B cell (primary cell): ENCODE measurements at regions not wholly inside any gene's neighbourhood (a gene's known extent, or its start where the extent isn't known, plus 50 kb on each side); places are given as distances from the start of the nearest gene placed in this dataset.

ENCODE experiments used
- ATAC-seq: fragments of 200-7000 bp; cut with Tn5 transposase; one replicate; pipeline ENCODE4 v1.10.0; 2021; ENCODE audit warnings: low read depth, mild to moderate bottlenecking, moderate number of reproducible peaks, moderate library complexity
- CTCF ChIA-PET: fragments of 350-600 bp; sonication (Branson Sonifier 250); formaldehyde crosslinking; loops from one replicate; lab custom pipeline; 2021; ENCODE audit warnings: antibody characterized with exemption, inconsistent platforms; lab: Charles Lee
- POLR2A ChIA-PET: fragments of 350-600 bp; sonication (Branson Sonifier 250); formaldehyde crosslinking; loops from one replicate; lab custom pipeline; 2021; ENCODE audit warnings: antibody characterized with exemption; lab: Charles Lee
- DNase-seq: peaks from one replicate; pipeline ENCODE4 v3.0.0; 2013
- H2AFZ ChIP-seq: 2 replicates; pipeline ENCODE4 v1.6.1; 2012; ENCODE audit warnings: mild to moderate bottlenecking, low read depth, low read length; ENCODE audit not compliant: insufficient read depth, poor library complexity, severe bottlenecking
- H3K27ac ChIP-seq, 2 donors: 1 replicate in 1 of 2; 2 replicates in 1 of 2; pipeline ENCODE4 v1.5.1; 2012 to 2013; ENCODE audit warnings: low read length in 2 of 2, mild to moderate bottlenecking in 2 of 2, moderate library complexity in 1 of 2
- H3K27me3 ChIP-seq, 4 experiments: fragments of 200-600 bp in 1 of 4; sonication (generic) in 1 of 4; replicated peaks in 1 of 4; 1 replicate in 2 of 4; 2 replicates in 2 of 4; pipeline versions ENCODE4 v1.6.1 to v1.7.0; 2013 to 2016; ENCODE audit warnings: low read length in 3 of 4, mild to moderate bottlenecking in 2 of 4, mixed read lengths in 1 of 4, moderate library complexity in 1 of 4; ENCODE audit not compliant: insufficient read depth in 4 of 4, control insufficient read depth in 3 of 4; ENCODE audit errors: control extremely low read depth in 1 of 4
- H3K36me3 ChIP-seq, 2 experiments: replicated peaks in 1 of 2; 1 replicate in 1 of 2; 2 replicates in 1 of 2; pipeline versions ENCODE4 v1.6.1 to v1.7.1; 2013; ENCODE audit warnings: low read length in 1 of 2; ENCODE audit not compliant: insufficient read depth in 2 of 2, control insufficient read depth in 1 of 2; ENCODE audit errors: control extremely low read depth in 1 of 2, extremely low read depth in 1 of 2
- H3K4me1 ChIP-seq, 2 donors: fragments of 200-600 bp in 1 of 2; sonication (generic) in 1 of 2; 1 replicate in 1 of 2; 2 replicates in 1 of 2; pipeline versions ENCODE4 v1.5.1 to v1.6.1; 2013 to 2017; ENCODE audit warnings: low read length in 2 of 2; ENCODE audit not compliant: control insufficient read depth in 2 of 2, insufficient read depth in 2 of 2
- H3K4me2 ChIP-seq: replicated peaks from 2 replicates; pipeline ENCODE3; 2012; ENCODE audit warnings: mild to moderate bottlenecking, low read depth, low read length; ENCODE audit not compliant: poor library complexity, severe bottlenecking
- H3K4me3 ChIP-seq, 5 experiments: fragments of 200-600 bp in 1 of 5; sonication (generic) in 1 of 5; 1 replicate in 3 of 5; 2 replicates in 2 of 5; pipeline versions ENCODE4 v1.5.1 to v1.7.0; 2011 to 2016; ENCODE audit warnings: low read length in 4 of 5, mild to moderate bottlenecking in 4 of 5, low read depth in 2 of 5, control low read depth in 1 of 5, moderate library complexity in 1 of 5; ENCODE audit not compliant: insufficient read depth in 1 of 5; ENCODE audit errors: control extremely low read depth in 1 of 5, extremely low read depth in 1 of 5
- H3K79me2 ChIP-seq: fragments of 200-600 bp; sonication (generic); one replicate; pipeline ENCODE4 v1.6.0; 2016; ENCODE audit warnings: low read length; ENCODE audit not compliant: control insufficient read depth, insufficient read depth
- H3K9ac ChIP-seq: fragments of 200-600 bp; sonication (generic); 2 replicates; pipeline ENCODE4 v1.6.1; 2017; ENCODE audit warnings: mild to moderate bottlenecking, low read length, moderate library complexity
- H3K9me3 ChIP-seq, 3 donors: one replicate each; pipeline versions ENCODE4 v1.6.1 to v1.7.1; 2013; ENCODE audit warnings: low read length in 2 of 3; ENCODE audit not compliant: control insufficient read depth in 2 of 3, insufficient read depth in 1 of 3; ENCODE audit errors: control extremely low read depth in 1 of 3
- H4K20me1 ChIP-seq: 2 replicates; pipeline ENCODE4 v1.6.0; 2012; ENCODE audit warnings: mild to moderate bottlenecking, low read length; ENCODE audit not compliant: insufficient read depth, control insufficient read depth, poor library complexity, severe bottlenecking
- H3K27ac Mint-ChIP-seq: one replicate; pipeline ENCODE4 v1.8.0; 2021; ENCODE audit warnings: mixed read lengths
- H3K27me3 Mint-ChIP-seq: one replicate; pipeline ENCODE4 v1.8.0; 2021; ENCODE audit warnings: mixed read lengths
- H3K4me1 Mint-ChIP-seq: one replicate; pipeline ENCODE4 v1.8.0; 2021; ENCODE audit warnings: mixed read lengths
- H3K4me3 Mint-ChIP-seq: one replicate; pipeline ENCODE4 v1.8.0; 2021; ENCODE audit warnings: mixed read lengths
- H3K9me3 Mint-ChIP-seq: one replicate; pipeline ENCODE4 v1.8.0; 2022; ENCODE audit warnings: mixed read lengths; ENCODE audit not compliant: insufficient read depth
- EZH2 ChIP-seq: IDR thresholded peaks from 2 replicates; pipeline ENCODE4 v1.6.1; 2012; ENCODE audit warnings: borderline replicate concordance, low read depth, mild to moderate bottlenecking, moderate library complexity, low read length; ENCODE audit not compliant: insufficient read depth, poor library complexity, severe bottlenecking
- WGBS: methylation state at CpG from one replicate; pipeline ENCODE4 v1.1.5; 2013; ENCODE audit warnings: missing lambda C conversion rate; ENCODE audit not compliant: insufficient coverage; 5-methylcytosine and 5-hydroxymethylcytosine counted together
- intact Hi-C: fragments of 100-400 bp; cut with micrococcal nuclease; formaldehyde crosslinking; loops from one replicate; pipeline ENCODE4 v1.10.0; 2022
- TF ChIP-seq, protein P1 (sequence below): fragments of 200-600 bp; IDR thresholded peaks from one replicate; pipeline ENCODE4 v1.8.0; 2022; ENCODE audit warnings: antibody characterized with exemption, mild to moderate bottlenecking

- H3K36me3 ChIP-seq: no peaks in the 10 kb centered on the region
- ATAC-seq: no peak
- H3K9ac ChIP-seq: no peak overlapping the region
- Mint-ChIP-seq H3K27ac (no peak overlapping the region), H3K4me1 (no peaks in the 10 kb centered on the region), H3K9me3 (peaks cover 2% of the 10 kb centered on the region), H3K4me3 (no peak overlapping the region), H3K27me3 (peaks cover 12% of the 10 kb centered on the region)
- H2AFZ ChIP-seq: no peak overlapping the region
- no peak overlapping the region for H3K27ac ChIP-seq
- 93% methylated on average over 4 of the region's 4 CpGs for WGBS
- H3K79me2 ChIP-seq: no peaks in the 10 kb centered on the region
- no peak overlapping the region for H3K4me2 ChIP-seq
- no peaks in the 10 kb centered on the region for H3K27me3 ChIP-seq
- H3K4me1 ChIP-seq: no peaks in the 10 kb centered on the region
- no peak overlapping the region for H3K4me3 ChIP-seq
- intact Hi-C loops: no loop called here
- TF ChIP-seq EZH2: no peak
- TF ChIP-seq, protein P1, sequence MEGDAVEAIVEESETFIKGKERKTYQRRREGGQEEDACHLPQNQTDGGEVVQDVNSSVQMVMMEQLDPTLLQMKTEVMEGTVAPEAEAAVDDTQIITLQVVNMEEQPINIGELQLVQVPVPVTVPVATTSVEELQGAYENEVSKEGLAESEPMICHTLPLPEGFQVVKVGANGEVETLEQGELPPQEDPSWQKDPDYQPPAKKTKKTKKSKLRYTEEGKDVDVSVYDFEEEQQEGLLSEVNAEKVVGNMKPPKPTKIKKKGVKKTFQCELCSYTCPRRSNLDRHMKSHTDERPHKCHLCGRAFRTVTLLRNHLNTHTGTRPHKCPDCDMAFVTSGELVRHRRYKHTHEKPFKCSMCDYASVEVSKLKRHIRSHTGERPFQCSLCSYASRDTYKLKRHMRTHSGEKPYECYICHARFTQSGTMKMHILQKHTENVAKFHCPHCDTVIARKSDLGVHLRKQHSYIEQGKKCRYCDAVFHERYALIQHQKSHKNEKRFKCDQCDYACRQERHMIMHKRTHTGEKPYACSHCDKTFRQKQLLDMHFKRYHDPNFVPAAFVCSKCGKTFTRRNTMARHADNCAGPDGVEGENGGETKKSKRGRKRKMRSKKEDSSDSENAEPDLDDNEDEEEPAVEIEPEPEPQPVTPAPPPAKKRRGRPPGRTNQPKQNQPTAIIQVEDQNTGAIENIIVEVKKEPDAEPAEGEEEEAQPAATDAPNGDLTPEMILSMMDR: no peak
- ChIA-PET CTCF (interaction anchor here (0.9 to 1.2 kb wide), 2 partner anchors 17 to 170 kb away, joined by 3 read pairs; no protein-coding TSS in a partner anchor), POLR2A (no interaction called here)
- no peak for DNase-seq
- peaks cover 0 to 10% (median 0%) of the 10 kb centered on the region in 3 donors for H3K9me3 ChIP-seq
- no peaks in the 10 kb centered on the region for H4K20me1 ChIP-seq
These were observed 268.2 kb downstream of the CCSER2 start for GRCh38 chr10:84596585-84596984.

DNA sequence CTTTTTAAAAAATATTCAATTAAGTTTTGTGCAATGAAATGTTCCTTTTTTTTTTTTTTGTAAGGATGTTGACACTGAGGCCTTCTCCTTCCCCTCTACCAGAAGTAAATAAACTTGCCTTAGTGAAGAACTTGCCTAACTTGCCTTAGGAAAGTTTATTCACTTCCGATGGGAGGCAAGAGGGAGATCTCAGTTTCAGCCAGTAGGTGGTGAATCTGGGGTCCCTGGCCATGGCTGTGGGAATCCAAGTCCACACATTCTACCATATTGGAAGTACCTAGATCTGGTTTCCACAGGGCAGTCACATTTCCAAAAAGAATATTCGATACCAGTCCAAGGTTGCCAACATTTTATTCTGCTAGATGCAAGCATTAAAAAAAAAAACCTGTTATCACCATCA lies 270.9 kb downstream of the CCSER2 start:
- DNase-seq (no peak), ATAC-seq (no peak)
- H3K27me3 ChIP-seq: no peaks in the 10 kb centered on the region
- ChIA-PET CTCF (no interaction called here), POLR2A (no interaction called here)
- H3K27ac Mint-ChIP-seq: no peak overlapping the region
- 78% methylated on average over 1 of the region's 2 CpGs for WGBS
- H3K9ac ChIP-seq: no peak overlapping the region
- no peaks in the 10 kb centered on the region for H3K79me2 ChIP-seq
- no peaks in the 10 kb centered on the region for H3K36me3 ChIP-seq
- intact Hi-C loops: no loop called here
- no peaks in the 10 kb centered on the region for H3K4me1 Mint-ChIP-seq
- H3K4me1 ChIP-seq: no peaks in the 10 kb centered on the region
- no peaks in the 10 kb centered on the region for H4K20me1 ChIP-seq
- no peak overlapping the region for H2AFZ ChIP-seq
- no peak overlapping the region for H3K4me3 Mint-ChIP-seq
- H3K4me2 ChIP-seq: no peak overlapping the region
- H3K9me3 Mint-ChIP-seq: peaks cover 2% of the 10 kb centered on the region
- no peak overlapping the region for H3K4me3 ChIP-seq
- TF ChIP-seq, protein P1: no peak
- no peak for TF ChIP-seq EZH2
- no peak overlapping the region for H3K27ac ChIP-seq
- H3K9me3 ChIP-seq: peaks cover 0 to 5% (median 0%) of the 10 kb centered on the region in 3 donors
- H3K27me3 Mint-ChIP-seq: peaks cover 9% of the 10 kb centered on the region
